ENCODE measurements at regions not wholly inside any gene's neighbourhood (a gene's known extent, or its start where the extent isn't known, plus 50 kb on each side); places are given as distances from the start of the nearest gene placed in this dataset.

DNA sequence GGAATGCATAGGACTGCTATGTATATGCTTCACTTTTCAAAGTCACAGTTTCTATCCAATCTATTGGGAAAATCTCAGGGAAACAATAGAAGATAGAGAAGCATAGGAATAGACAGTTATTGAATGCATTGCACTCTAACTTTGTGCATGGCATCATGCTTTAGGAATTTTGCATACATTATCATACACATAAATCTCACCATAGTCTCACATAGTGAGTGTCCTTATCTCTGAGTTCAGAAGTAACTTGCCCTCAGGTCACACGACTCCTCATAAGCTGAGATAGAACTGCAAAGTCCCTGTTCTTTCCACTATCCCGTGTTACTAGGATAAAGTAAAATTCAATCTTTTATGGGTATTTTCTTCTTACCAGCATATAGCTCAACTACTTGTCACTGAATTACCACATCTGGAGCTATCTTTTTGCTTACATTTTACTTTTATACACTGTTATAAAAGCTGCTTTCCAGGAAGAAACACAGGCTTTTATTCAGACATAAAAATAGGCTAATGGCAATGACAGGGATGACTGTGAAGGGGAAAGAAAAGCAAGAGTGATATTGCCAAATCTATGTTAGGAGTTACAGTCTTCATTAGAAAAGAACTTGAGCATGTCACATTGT is 666.9 kb downstream of the XIRP2 start:
- no peak for DNase-seq (ENCODE audit: low read depth in 1 of 2, low spot score in 1 of 2)
- in situ Hi-C loops (cut with HindIII; ENCODE audit: low pct_unique_long_range_greater_than_20kb, low sequenced_read_pairs) = no loop called here
- no peak for TF ChIP-seq JUND (IDR thresholded peaks at IDR 0.05; ENCODE audit: low read depth)

DNA sequence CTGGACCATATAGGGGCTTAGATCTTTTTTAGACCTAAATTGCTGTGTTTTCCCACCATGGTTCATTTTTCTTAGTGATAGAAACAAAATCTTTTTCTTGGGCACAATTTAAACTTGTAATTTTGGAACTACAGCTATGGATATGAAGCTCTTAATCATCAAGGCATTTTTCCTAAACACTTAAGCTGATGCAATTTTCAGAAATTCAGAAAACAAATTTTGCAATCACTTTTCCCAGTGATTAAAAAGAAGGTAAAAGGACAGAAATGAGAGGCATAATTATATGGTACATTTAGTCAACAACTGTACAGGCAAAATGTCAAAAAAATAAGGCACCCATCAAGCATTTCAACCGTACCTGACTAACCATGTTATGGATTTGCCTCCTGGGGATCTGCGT is 665.4 kb downstream of the XIRP2 start:
- no peak for DNase-seq (ENCODE audit: low read depth in 1 of 2, low spot score in 1 of 2)
- no peak for TF ChIP-seq JUND (IDR thresholded peaks at IDR 0.05; ENCODE audit: low read depth)
- in situ Hi-C loops (cut with HindIII; ENCODE audit: low pct_unique_long_range_greater_than_20kb, low sequenced_read_pairs) = no loop called here

GRCh38 chr2:167551416-167551815 is 663.1 kb downstream of the XIRP2 start:
- in situ Hi-C loops (cut with HindIII; ENCODE audit: low pct_unique_long_range_greater_than_20kb, low sequenced_read_pairs) = no loop called here

GRCh38 chr2:167550448-167550847 is 662.2 kb downstream of the XIRP2 start:
- in situ Hi-C loops (cut with HindIII; ENCODE audit: low pct_unique_long_range_greater_than_20kb, low sequenced_read_pairs) = no loop called here

More at GRCh38 chr2:167551416-167551815, 663.1 kb downstream of the XIRP2 start:
- TF ChIP-seq JUND (IDR thresholded peaks at IDR 0.05; ENCODE audit: low read depth) = no peak
- peak in 1 of 2 experiments; percentile 14 for DNase-seq (ENCODE audit: low read depth in 1 of 2, low spot score in 1 of 2)

GRCh38 chr2:167548396-167548795 is 660.1 kb downstream of the XIRP2 start:
- no peak for DNase-seq (ENCODE audit: low read depth in 1 of 2, low spot score in 1 of 2)
- no peak for TF ChIP-seq JUND (IDR thresholded peaks at IDR 0.05; ENCODE audit: low read depth)
- in situ Hi-C loops (cut with HindIII; ENCODE audit: low pct_unique_long_range_greater_than_20kb, low sequenced_read_pairs) = no loop called here

More at GRCh38 chr2:167550448-167550847, 662.2 kb downstream of the XIRP2 start:
- TF ChIP-seq JUND (IDR thresholded peaks at IDR 0.05; ENCODE audit: low read depth) = no peak
- peak; percentile 5 to 18 for DNase-seq (ENCODE audit: low read depth in 1 of 2, low spot score in 1 of 2)

GRCh38 chr2:167544602-167545001 is 656.3 kb downstream of the XIRP2 start:
- DNase-seq (ENCODE audit: low read depth in 1 of 2, low spot score in 1 of 2) = peak in 1 of 2 experiments; percentile 14
- in situ Hi-C loops (cut with HindIII; ENCODE audit: low pct_unique_long_range_greater_than_20kb, low sequenced_read_pairs) = no loop called here
- no peak for TF ChIP-seq JUND (IDR thresholded peaks at IDR 0.05; ENCODE audit: low read depth)

DNA sequence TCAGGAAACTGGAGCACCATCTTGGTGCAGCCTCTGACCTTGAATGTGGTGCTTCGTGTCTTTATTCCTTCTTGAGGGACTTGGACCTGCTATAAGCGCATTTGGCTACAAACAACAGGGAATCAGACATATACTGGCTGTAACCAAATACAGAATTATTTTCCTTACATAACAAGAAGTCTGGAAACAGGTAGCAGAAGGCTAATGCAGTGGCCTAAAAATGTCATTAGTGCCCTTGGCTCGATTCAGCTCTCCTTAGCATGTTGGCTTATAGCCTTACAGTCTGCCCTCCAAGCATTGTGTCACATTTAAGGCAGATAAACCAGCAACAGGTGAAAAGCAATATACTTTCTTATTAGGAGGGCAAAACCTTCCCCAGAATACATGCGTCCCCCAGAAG is 655.4 kb downstream of the XIRP2 start:
- in situ Hi-C loops (cut with HindIII; ENCODE audit: low pct_unique_long_range_greater_than_20kb, low sequenced_read_pairs) = no loop called here
- no peak for TF ChIP-seq JUND (IDR thresholded peaks at IDR 0.05; ENCODE audit: low read depth)
- DNase-seq (ENCODE audit: low read depth in 1 of 2, low spot score in 1 of 2) = no peak

GRCh38 chr2:167537743-167538142 is 649.5 kb downstream of the XIRP2 start:
- no peak for TF ChIP-seq JUND (IDR thresholded peaks at IDR 0.05; ENCODE audit: low read depth)
- in situ Hi-C loops (cut with HindIII; ENCODE audit: low pct_unique_long_range_greater_than_20kb, low sequenced_read_pairs) = no loop called here
- DNase-seq (ENCODE audit: low read depth in 1 of 2, low spot score in 1 of 2) = no peak

DNA sequence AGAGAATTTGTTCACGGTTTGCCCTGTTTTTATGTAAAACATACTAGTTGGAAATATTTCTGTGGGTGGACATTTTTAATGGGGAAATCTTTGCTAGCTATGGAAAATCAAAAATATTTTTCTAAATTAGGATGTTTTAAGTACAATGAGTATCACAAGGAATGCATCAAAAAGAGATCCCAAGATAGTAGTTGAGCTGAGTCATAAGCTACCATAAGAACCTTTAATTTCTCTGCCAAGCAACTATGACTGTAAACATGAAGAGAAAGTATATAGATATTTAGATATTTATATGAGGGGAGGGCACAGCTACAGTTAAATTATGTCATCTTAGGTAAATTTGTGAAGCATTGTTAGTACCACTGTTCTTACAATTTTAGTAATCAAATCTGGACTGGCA is 646.2 kb downstream of the XIRP2 start:
- no peak for DNase-seq (ENCODE audit: low read depth in 1 of 2, low spot score in 1 of 2)
- in situ Hi-C loops (cut with HindIII; ENCODE audit: low pct_unique_long_range_greater_than_20kb, low sequenced_read_pairs) = no loop called here
- TF ChIP-seq JUND (IDR thresholded peaks at IDR 0.05; ENCODE audit: low read depth) = no peak

DNA sequence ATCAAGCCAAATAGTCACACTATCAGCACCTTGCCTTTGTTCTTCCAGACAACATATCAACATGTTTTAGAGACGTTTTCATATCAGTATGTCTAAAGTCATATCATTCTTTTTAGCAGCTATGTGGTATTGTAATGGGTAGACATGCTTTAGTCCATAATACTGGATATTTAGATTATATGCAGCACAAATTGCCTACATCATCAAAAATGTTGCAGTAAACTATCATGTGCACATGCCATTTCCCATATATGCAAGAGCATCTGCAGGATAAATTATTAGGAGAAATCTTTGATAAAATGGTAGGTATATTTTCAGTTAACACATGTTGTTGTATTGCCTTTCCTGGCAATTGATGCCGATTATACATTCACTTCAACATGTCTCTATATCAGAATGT is 636.5 kb downstream of the XIRP2 start:
- in situ Hi-C loops (cut with HindIII; ENCODE audit: low pct_unique_long_range_greater_than_20kb, low sequenced_read_pairs) = no loop called here
- DNase-seq (ENCODE audit: low read depth in 1 of 2, low spot score in 1 of 2) = no peak
- TF ChIP-seq JUND (IDR thresholded peaks at IDR 0.05; ENCODE audit: low read depth) = no peak

DNA sequence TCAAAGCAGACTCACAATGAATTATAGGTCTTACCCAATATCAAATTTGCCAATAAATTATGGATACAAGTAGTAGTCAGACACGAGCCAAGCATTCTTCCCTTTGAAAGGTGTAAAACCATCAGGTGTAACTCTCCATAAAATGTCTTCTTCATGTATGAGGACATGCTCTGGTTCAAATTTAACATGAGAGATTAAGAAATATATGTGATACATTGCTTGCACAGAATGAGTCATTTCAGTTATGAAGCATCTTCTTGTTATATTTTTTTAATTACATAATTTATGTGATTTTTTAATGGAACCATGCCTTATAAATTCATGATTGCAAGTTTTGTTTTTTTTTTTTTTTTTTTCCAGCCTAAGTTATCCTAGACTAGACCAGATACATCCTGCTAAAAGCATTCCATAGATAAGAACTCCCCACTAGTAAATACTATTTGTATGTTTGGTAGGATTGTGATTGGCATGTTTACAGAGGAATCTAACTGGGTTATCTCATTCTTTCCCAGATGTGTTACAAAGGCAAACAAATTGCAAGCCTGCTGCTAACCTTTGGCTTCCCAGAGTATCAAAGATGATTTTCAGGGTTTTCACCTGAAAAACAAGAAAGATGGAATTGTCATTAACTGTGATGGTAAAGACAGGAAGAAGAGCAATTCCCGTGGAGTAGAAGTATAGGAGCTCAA is 621.9 kb downstream of the XIRP2 start:
- no peak for DNase-seq (ENCODE audit: low read depth in 1 of 2, low spot score in 1 of 2)
- in situ Hi-C loops (cut with HindIII; ENCODE audit: low pct_unique_long_range_greater_than_20kb, low sequenced_read_pairs) = no loop called here
- TF ChIP-seq JUND (IDR thresholded peaks at IDR 0.05; ENCODE audit: low read depth) = no peak

DNA sequence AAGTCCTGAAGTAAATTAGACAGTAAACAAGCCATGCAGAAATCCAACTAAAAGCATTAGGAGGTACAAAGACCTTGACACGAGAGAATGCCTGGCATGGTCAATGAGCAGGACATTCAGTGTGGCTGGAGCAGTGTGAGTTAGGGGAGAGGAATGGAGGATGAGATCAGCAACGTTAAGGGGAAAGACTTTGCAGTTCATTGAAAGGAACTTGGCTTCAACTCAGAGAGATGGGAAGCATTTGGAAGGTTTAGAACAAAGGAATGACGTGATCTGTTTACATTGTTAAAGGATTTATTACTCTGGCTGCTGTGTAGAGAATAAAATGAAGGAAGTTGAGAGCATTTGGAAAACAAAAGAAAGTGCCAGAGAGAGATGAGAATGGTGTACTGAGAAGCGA is 621.3 kb downstream of the XIRP2 start:
- in situ Hi-C loops (cut with HindIII; ENCODE audit: low pct_unique_long_range_greater_than_20kb, low sequenced_read_pairs) = no loop called here
- DNase-seq (ENCODE audit: low read depth in 1 of 2, low spot score in 1 of 2) = peak in 1 of 2 experiments; percentile 6
- no peak for TF ChIP-seq JUND (IDR thresholded peaks at IDR 0.05; ENCODE audit: low read depth)

GRCh38 chr2:167508709-167509108 is 620.4 kb downstream of the XIRP2 start:
- in situ Hi-C loops (cut with HindIII; ENCODE audit: low pct_unique_long_range_greater_than_20kb, low sequenced_read_pairs) = no loop called here
- no peak for TF ChIP-seq JUND (IDR thresholded peaks at IDR 0.05; ENCODE audit: low read depth)
- DNase-seq (ENCODE audit: low read depth in 1 of 2, low spot score in 1 of 2) = no peak
